Activated naive CD4-positive, alpha-beta T cell treated with anti-CD3 and anti-CD28 coated beads, Interleukin-2, amount 10 ng/mL, durations not matched to agents 7 days and 5 days (primary cell): ENCODE measurements at regions not wholly inside any gene's neighbourhood (a gene's known extent, or its start where the extent isn't known, plus 50 kb on each side); places are given as distances from the start of the nearest gene placed in this dataset.

Experiments
- CTCF ChIA-PET: fragments of 350-600 bp; sonication (Branson Sonifier 250); formaldehyde crosslinking; loops from one replicate; lab custom pipeline; 2021; ENCODE audit warnings: antibody characterized with exemption; lab: Charles Lee
- DNase-seq: peaks from one replicate; pipeline ENCODE4 v3.0.0-alpha.2; 2020
- H3K27ac Mint-ChIP-seq: one replicate; pipeline ENCODE4 v1.8.0; 2021; ENCODE audit warnings: mild to moderate bottlenecking, moderate library complexity, mixed read lengths
- H3K27me3 Mint-ChIP-seq: one replicate; pipeline ENCODE4 v1.8.0; 2021; ENCODE audit warnings: mild to moderate bottlenecking, mixed read lengths
- H3K36me3 Mint-ChIP-seq: one replicate; pipeline ENCODE4 v1.8.0; 2021; ENCODE audit warnings: mixed read lengths
- H3K4me1 Mint-ChIP-seq: one replicate; pipeline ENCODE4 v1.8.0; 2021; ENCODE audit warnings: mixed read lengths
- H3K4me3 Mint-ChIP-seq: one replicate; pipeline ENCODE4 v1.8.0; 2021; ENCODE audit warnings: mild to moderate bottlenecking, moderate library complexity, mixed read lengths
- H3K9me3 Mint-ChIP-seq: one replicate; pipeline ENCODE4 v1.8.0; 2021; ENCODE audit warnings: mixed read lengths

DNA sequence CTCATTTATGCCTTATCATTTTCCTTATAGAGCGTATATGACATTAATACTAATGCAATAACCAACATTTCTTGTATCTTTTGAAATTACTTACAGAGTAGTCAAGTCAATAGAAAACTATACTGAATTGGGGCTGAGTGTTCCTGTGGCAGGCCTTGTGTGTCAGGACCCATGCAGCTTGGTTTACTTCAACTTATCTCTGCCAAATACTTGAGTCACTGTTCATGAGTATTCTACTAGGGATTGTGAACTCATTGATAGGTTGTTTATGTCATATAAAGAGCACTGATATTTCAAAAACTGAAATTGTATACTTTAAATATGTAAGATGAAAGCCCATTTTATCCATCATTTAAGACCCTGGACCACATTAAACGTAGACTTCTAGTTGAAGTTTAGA, 688.6 kb upstream of the SLITRK1 start:
- Mint-ChIP-seq H3K9me3 (no peaks in the 10 kb centered on the region), H3K27ac (no peak overlapping the region)

DNA sequence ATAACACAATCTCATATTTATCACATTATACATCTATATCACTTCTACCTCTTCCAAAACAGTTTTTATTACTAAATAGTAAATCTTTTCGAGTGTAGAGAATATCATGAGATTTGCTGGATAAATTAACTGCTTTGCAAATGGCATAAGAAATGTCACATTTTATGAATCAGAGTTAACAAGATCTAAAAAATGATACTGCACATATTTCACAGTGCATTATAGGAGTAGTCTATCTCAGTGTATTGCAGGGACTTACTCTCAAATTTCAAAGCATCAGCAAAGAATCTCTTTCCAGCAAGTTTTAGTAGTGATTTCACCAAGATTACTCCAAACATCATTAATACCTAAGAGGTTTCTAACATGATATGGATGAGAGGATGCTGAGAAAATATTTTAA, 687.1 kb upstream of the SLITRK1 start:
- DNase-seq: no peak
- Mint-ChIP-seq H3K27me3 (no peaks in the 10 kb centered on the region), H3K9me3 (no peaks in the 10 kb centered on the region), H3K4me1 (no peaks in the 10 kb centered on the region), H3K36me3 (no peaks in the 10 kb centered on the region), H3K4me3 (no peak overlapping the region), H3K27ac (no peak overlapping the region)
- CTCF ChIA-PET: no interaction called here

More for the DNA sequence above, 688.6 kb upstream of the SLITRK1 start:
- Mint-ChIP-seq H3K4me1 (no peaks in the 10 kb centered on the region), H3K36me3 (no peaks in the 10 kb centered on the region), H3K27me3 (no peaks in the 10 kb centered on the region), H3K4me3 (no peak overlapping the region)
- CTCF ChIA-PET: no interaction called here
- DNase-seq: no peak

DNA sequence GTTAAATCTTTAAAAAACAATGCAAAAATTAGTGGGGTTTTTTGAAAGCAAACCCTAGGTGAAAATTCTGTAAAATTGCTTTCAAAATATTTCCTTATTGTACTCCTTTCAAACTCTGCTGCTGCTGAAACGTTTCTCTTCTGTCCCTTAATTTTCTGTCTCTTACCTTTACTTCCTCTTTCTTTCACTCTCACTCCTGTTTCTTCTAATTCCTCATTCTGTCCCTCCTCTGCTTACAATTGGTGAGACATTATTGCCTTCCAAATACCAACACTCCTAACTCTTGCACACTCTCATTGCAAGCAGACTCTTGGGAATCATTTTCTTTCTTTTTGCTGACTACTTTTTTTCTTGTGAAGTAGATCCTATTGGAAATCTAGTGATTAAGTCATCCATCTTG, 685.6 kb upstream of the SLITRK1 start:
- Mint-ChIP-seq H3K4me3 (no peak overlapping the region), H3K27me3 (no peaks in the 10 kb centered on the region), H3K27ac (no peak overlapping the region), H3K4me1 (no peaks in the 10 kb centered on the region), H3K9me3 (no peaks in the 10 kb centered on the region), H3K36me3 (no peaks in the 10 kb centered on the region)
- no peak for DNase-seq
- CTCF ChIA-PET: no interaction called here

DNA sequence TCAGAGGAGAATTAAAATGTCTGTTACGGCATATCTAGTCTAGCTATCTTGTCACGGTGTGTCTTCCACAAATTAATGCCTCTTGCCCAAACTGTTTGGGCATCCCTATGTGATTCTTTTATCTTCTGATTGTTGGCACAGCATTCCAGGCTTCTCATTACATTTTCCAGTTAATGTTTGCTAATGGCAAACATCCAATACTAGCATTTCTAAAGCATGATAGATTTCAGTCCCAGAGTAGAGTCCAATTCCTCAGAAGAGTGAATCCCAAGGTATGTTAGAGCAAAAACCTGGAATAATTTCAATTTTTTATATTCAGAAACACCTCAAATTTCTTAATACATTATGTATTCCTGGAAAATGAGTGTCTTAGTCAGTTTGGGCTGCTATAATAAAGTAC, 684.5 kb upstream of the SLITRK1 start:
- no peak overlapping the region for H3K27ac Mint-ChIP-seq
- no peaks in the 10 kb centered on the region for H3K27me3 Mint-ChIP-seq
- no peak for DNase-seq
- no peaks in the 10 kb centered on the region for H3K4me1 Mint-ChIP-seq
- no peaks in the 10 kb centered on the region for H3K9me3 Mint-ChIP-seq
- no peak overlapping the region for H3K4me3 Mint-ChIP-seq
- no peaks in the 10 kb centered on the region for H3K36me3 Mint-ChIP-seq
- CTCF ChIA-PET: no interaction called here

DNA sequence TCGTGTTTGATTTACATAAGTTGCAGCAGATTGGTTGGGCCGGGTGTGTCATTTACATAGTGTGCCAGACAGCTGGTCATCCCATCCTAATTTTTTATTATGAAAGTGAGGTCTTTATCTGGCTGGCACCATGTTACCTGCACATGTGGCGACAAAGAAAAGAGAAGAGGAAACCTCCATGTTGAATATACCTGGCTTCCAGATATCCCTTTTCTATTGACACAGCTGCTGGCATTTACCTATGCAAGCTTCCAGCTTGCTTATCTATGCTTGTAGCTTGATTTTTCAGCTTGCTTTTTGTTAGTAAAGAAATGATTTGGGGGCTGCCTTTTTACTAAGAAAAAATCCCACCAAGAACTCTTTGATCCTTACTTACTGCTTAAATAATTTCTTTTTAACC, 681.3 kb upstream of the SLITRK1 start:
- no peaks in the 10 kb centered on the region for H3K4me1 Mint-ChIP-seq
- no peaks in the 10 kb centered on the region for H3K27me3 Mint-ChIP-seq
- H3K27ac Mint-ChIP-seq: no peak overlapping the region
- no peaks in the 10 kb centered on the region for H3K36me3 Mint-ChIP-seq
- H3K4me3 Mint-ChIP-seq: no peak overlapping the region
- no peaks in the 10 kb centered on the region for H3K9me3 Mint-ChIP-seq
- CTCF ChIA-PET: no interaction called here
- no peak for DNase-seq

DNA sequence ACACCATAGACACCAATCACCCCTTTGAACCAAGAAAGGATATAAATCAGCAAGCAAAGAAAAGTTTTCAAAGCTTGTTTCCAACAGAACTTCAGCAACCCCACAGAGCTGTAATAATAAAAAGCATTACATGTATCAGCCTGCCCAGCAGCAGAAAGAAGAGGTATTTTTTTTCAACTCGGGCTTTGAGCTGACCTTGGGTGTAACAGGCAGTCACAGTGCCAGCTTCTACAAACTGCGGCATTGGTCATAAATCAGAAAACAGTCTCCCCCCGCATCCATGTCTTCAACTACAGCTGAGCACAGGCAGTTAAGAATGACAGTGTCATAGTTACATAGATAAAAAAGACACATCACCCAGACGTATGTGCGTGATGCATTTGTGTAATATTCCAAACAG, 671.0 kb upstream of the SLITRK1 start:
- no peak overlapping the region for H3K27ac Mint-ChIP-seq
- DNase-seq: no peak
- H3K36me3 Mint-ChIP-seq: no peaks in the 10 kb centered on the region
- H3K4me3 Mint-ChIP-seq: no peak overlapping the region
- H3K9me3 Mint-ChIP-seq: peaks cover 2% of the 10 kb centered on the region
- no peaks in the 10 kb centered on the region for H3K27me3 Mint-ChIP-seq
- H3K4me1 Mint-ChIP-seq: no peaks in the 10 kb centered on the region
- CTCF ChIA-PET: no interaction called here

DNA sequence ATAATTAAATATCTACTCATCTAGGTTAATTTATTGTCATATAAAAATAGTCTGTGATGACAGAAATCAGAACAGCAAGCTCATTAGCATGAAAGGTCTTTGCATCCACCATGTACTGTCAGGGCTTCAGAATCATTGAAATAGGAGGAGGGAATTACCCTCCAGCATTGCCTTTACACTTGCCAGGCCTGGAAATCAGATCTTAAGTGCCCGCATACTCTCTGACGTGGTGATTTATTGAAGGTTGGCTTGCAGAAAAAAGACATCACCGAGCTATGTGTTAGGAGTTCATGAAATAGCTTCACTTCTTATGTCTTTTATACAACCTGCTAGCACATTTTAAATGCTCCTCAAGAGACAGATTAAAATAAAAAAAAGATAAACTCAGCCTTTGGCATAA, 661.7 kb upstream of the SLITRK1 start:
- no peak for DNase-seq
- Mint-ChIP-seq H3K9me3 (no peaks in the 10 kb centered on the region), H3K36me3 (no peaks in the 10 kb centered on the region), H3K4me3 (no peak overlapping the region), H3K4me1 (no peaks in the 10 kb centered on the region), H3K27me3 (no peaks in the 10 kb centered on the region), H3K27ac (no peak overlapping the region)
- CTCF ChIA-PET: no interaction called here

DNA sequence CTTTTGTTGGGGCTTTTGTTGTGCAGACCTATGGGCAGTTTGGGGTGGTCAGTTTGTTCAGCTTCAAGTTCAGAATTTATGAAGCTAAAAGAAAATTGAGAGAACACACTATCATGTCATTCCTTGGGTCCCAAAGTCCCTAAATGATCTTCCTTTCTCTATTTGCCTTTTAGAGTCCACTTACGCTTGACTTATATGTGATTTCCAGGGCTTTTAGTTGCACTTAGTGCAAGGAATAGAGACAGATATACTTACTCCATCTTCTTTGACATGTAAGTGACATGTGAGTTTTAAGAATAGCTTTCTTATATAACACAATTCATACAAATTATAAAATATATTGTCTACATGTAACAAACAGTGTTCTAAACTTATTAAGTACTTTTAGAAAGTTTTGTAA, 660.1 kb upstream of the SLITRK1 start:
- Mint-ChIP-seq H3K4me1 (no peaks in the 10 kb centered on the region), H3K4me3 (no peak overlapping the region), H3K36me3 (no peaks in the 10 kb centered on the region), H3K27ac (no peak overlapping the region), H3K27me3 (no peaks in the 10 kb centered on the region), H3K9me3 (no peaks in the 10 kb centered on the region)
- DNase-seq: no peak
- CTCF ChIA-PET: no interaction called here

DNA sequence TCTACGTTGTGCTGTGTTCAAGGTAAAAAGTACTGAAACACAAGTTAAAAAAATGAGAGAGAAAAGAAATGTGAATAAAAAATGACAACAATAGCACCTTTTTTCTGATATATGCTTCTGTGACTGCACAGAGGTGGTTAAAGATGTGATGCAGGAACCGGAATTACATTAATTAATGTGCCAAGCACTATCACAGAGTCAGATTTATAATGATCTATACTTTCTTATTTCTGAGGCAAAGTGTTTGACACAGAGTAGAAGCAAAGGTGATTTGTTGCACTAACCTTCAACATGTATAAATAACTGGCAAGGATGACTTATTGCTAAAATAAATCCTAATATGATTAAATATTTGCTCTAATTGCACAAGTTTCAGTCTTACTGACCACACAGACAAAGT, 654.6 kb upstream of the SLITRK1 start:
- no peak for DNase-seq
- Mint-ChIP-seq H3K9me3 (no peaks in the 10 kb centered on the region), H3K36me3 (no peaks in the 10 kb centered on the region), H3K27me3 (no peaks in the 10 kb centered on the region), H3K27ac (no peak overlapping the region), H3K4me3 (no peak overlapping the region), H3K4me1 (no peaks in the 10 kb centered on the region)
- CTCF ChIA-PET: no interaction called here

DNA sequence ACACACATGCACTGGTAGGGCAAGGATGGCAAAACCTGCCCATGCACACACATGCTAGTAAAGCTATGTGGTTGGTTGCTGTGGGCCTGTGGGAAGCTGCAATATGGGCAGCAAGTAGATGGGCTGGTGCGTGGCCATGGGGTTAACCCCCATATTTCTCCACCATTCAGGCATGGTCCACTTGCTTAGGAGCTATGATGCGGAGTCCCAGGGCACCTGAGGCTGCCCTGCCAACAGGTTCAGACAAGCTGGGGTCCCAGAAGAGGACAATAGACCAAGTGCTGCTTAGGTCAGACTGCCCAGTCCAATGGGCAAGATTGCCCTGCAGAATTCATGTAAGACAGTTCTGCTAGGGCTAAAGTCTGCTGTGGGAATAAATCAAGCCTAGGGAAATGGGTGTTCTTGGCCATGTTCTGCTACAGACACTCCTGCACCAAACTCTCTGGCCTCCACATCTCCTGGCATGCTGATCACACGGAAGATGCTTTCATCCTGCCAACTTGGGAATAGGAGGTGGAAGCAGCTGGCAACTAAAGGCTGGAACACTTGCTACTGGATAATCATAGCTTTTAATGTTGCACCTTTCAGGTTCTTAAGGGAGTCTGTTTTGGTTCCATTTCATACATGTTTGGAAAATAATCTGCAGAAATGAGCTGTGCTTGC, 646.3 kb upstream of the SLITRK1 start:
- Mint-ChIP-seq H3K9me3 (no peaks in the 10 kb centered on the region), H3K27me3 (no peaks in the 10 kb centered on the region), H3K27ac (no peak overlapping the region), H3K4me3 (no peak overlapping the region), H3K36me3 (no peaks in the 10 kb centered on the region), H3K4me1 (no peaks in the 10 kb centered on the region)
- CTCF ChIA-PET: no interaction called here
- no peak for DNase-seq

DNA sequence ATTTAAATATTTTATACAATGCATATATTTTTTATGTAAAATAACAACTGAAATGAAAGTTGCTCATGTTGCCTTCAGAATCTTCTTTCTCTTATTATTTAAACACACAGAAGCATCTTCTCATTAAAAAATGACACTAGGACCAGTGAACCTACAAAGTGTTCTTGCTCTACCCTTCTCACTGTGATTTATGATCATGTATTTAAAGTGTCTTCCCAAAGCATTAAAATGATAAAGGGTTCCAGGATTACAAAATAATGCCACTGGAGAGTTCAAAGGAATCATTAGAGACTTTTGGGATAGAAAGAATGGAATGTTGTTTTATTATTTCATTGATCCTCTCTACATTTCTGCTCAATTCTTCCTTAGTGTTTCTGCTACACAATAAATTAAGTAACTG, 643.6 kb upstream of the SLITRK1 start:
- H3K36me3 Mint-ChIP-seq: no peaks in the 10 kb centered on the region
- no peaks in the 10 kb centered on the region for H3K4me1 Mint-ChIP-seq
- H3K27me3 Mint-ChIP-seq: no peaks in the 10 kb centered on the region
- CTCF ChIA-PET: no interaction called here
- no peak for DNase-seq
- H3K27ac Mint-ChIP-seq: no peak overlapping the region
- no peak overlapping the region for H3K4me3 Mint-ChIP-seq
- H3K9me3 Mint-ChIP-seq: no peaks in the 10 kb centered on the region

DNA sequence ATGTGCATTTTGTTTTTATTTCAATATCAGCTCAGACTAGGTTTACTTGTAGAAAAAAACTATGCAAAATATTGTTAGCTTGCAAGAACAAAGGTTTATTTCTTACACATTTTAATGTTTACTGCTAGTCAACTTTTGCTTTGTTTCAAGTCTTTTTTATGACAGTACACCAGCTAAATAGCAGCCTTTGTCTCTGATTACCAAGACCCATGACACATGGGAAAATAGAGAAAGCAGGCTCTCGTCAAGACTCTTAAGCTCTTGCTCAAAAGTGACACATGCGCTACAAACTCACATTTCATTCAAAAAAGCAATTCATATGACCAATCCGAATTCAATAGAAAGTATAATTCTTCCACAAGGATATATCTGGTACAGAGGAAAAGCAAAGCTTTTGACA, 642.3 kb upstream of the SLITRK1 start:
- no peaks in the 10 kb centered on the region for H3K9me3 Mint-ChIP-seq
- CTCF ChIA-PET: no interaction called here
- H3K4me3 Mint-ChIP-seq: no peak overlapping the region

DNA sequence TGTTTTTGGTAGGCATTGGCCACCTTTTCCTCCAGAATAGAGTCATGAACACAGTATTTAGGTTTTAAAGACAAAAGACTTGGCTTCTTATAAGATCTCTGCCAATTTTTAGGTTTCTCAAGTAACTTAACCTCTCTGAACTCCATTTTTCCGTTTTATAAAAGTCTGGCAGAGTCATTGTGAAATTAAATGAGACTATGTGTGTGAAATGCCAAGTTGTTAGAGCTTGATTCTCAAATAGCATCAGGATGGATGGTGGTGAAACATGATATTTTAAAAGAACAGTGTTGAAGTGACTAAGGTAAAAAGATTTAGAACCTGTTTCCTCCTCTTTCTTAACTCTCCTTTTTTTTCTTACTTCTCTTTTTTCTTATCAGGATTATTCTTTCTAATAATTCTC, 617.7 kb upstream of the SLITRK1 start:
- Mint-ChIP-seq H3K27me3 (no peaks in the 10 kb centered on the region), H3K4me1 (no peaks in the 10 kb centered on the region), H3K27ac (no peak overlapping the region), H3K36me3 (no peaks in the 10 kb centered on the region), H3K9me3 (peaks cover 5% of the 10 kb centered on the region), H3K4me3 (no peak overlapping the region)
- CTCF ChIA-PET: no interaction called here
- DNase-seq: no peak

More for the DNA sequence above, 642.3 kb upstream of the SLITRK1 start:
- no peak for DNase-seq
- Mint-ChIP-seq H3K4me1 (no peaks in the 10 kb centered on the region), H3K27ac (no peak overlapping the region), H3K36me3 (no peaks in the 10 kb centered on the region), H3K27me3 (no peaks in the 10 kb centered on the region)

DNA sequence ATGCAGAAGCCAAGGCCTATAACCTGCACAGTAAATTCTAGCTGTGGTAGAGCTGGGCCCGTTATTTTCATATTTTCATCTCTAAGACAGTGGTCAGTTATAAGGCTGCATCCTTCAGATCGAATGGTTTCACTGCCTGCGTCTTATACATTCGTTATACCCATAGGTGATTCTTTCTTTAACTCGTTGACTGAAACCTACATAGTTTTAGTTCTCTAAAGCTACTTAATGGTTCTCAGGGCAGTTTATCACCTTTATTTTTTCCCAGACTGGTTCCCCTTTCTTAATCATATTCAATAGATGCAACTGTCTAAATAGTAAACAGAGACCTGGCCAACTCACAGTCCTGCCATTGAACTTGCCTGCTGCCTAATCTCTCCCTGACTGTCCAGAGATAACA, 615.3 kb upstream of the SLITRK1 start:
- Mint-ChIP-seq H3K27ac (no peak overlapping the region), H3K27me3 (no peaks in the 10 kb centered on the region), H3K4me3 (no peak overlapping the region), H3K36me3 (no peaks in the 10 kb centered on the region), H3K4me1 (no peaks in the 10 kb centered on the region), H3K9me3 (peaks cover 2% of the 10 kb centered on the region)
- CTCF ChIA-PET: no interaction called here
- no peak for DNase-seq

DNA sequence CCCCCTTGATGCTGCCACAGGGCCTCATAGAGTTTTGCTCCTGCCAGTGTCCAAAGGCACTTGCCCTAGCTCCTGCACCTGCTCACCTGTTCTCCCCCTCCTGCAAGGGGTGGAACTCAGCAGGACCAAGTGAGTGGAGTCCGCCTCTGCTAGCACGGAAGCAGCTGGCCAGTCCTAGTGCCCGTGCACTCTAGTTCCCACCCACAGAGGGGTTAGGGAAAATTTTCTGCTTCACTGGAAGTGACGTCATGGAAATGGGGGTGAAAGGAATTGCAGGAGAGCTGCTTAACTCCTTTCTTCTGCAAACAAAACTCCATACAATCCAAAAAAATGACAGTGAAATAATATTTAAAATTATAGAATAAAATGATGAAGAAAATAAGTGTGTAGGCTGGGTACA, 609.7 kb upstream of the SLITRK1 start:
- Mint-ChIP-seq H3K27ac (no peak overlapping the region), H3K27me3 (no peaks in the 10 kb centered on the region), H3K4me1 (no peaks in the 10 kb centered on the region), H3K4me3 (no peak overlapping the region), H3K36me3 (no peaks in the 10 kb centered on the region), H3K9me3 (peaks cover 2% of the 10 kb centered on the region)
- no peak for DNase-seq
- CTCF ChIA-PET: no interaction called here

DNA sequence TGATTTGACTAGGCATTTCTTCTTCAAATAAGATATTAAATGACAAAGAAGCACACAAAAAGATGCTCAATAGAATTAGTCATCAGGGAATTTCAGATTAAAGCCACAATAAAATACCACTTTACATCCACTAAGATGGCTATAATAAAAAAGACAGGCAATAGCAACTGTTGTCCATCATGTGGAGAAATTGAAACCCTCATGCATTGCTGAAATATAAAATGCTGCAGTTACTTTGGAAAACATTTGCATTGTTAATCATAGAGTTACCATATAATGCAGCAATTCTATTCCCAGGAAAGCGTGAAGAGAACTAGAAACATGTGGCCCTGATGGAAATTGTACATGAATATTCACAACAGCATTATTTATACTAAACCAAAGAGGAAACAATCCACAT, 605.5 kb upstream of the SLITRK1 start:
- DNase-seq: no peak
- H3K27ac Mint-ChIP-seq: no peak overlapping the region
- no peaks in the 10 kb centered on the region for H3K27me3 Mint-ChIP-seq
- CTCF ChIA-PET: no interaction called here
- H3K36me3 Mint-ChIP-seq: no peaks in the 10 kb centered on the region
- no peaks in the 10 kb centered on the region for H3K4me1 Mint-ChIP-seq
- peaks cover 2% of the 10 kb centered on the region for H3K9me3 Mint-ChIP-seq
- H3K4me3 Mint-ChIP-seq: no peak overlapping the region
